ENCODE measurements at regions not wholly inside any gene's neighbourhood (a gene's known extent, or its start where the extent isn't known, plus 50 kb on each side); places are given as distances from the start of the nearest gene placed in this dataset.

DNA sequence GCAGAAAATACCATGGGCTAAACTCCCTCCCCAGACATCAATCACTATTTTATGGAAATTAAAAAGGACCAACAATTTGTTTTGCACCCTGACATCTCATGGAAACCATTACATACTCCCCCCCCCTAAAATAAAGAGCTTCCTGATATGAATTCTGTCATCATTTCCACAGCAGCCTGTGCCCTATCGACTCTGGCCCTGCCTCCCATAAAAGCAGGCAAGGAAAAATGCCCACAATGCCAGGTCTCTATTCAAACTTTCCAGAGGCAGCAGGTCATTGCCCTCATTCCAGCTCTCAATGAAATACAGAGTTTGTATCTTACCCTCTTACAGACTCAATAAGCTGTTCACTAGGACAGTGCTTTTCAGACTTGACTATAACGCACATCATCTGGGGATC lies 254.4 kb upstream of the TANK start:
- no peak overlapping the region for H2AFZ ChIP-seq (ENCODE audit: insufficient read depth, low read depth, low read length, poor library complexity, severe bottlenecking)
- DNase-seq (no peak), ATAC-seq (ENCODE audit: low read depth) (no peak)
- no peaks in the 10 kb centered on the region for H3K27me3 ChIP-seq (replicated peaks in 1 of 4; ENCODE audit: control extremely low read depth in 1 of 4, control insufficient read depth in 3 of 4, insufficient read depth in 4 of 4, low read length in 3 of 4)
- no peaks in the 10 kb centered on the region for H3K9me3 ChIP-seq (ENCODE audit: control extremely low read depth in 1 of 3, control insufficient read depth in 2 of 3, insufficient read depth in 1 of 3, low read length in 2 of 3)
- Mint-ChIP-seq H3K4me3 (no peak overlapping the region), H3K4me1 (no peaks in the 10 kb centered on the region), H3K27ac (no peak overlapping the region), H3K27me3 (peaks cover 29% of the 10 kb centered on the region), H3K9me3 (ENCODE audit: insufficient read depth) (no peaks in the 10 kb centered on the region)
- intact Hi-C loops (cut with micrococcal nuclease) = no loop called here
- H3K4me3 ChIP-seq (ENCODE audit: control extremely low read depth in 1 of 5, extremely low read depth in 1 of 5, insufficient read depth in 1 of 5, low read depth in 2 of 5, low read length in 4 of 5) = no peak overlapping the region
- H3K4me1 ChIP-seq (ENCODE audit: control insufficient read depth in 2 of 2, insufficient read depth in 2 of 2, low read length in 2 of 2) = no peaks in the 10 kb centered on the region
- H3K9ac ChIP-seq (ENCODE audit: low read length) = no peak overlapping the region
- H3K4me2 ChIP-seq (replicated peaks; ENCODE audit: low read depth, low read length, poor library complexity, severe bottlenecking) = no peak overlapping the region
- 90% methylated on average over 1 of the region's 2 CpGs for WGBS (ENCODE audit: insufficient coverage)
- H4K20me1 ChIP-seq (ENCODE audit: control insufficient read depth, insufficient read depth, low read length, poor library complexity, severe bottlenecking) = no peaks in the 10 kb centered on the region
- no peaks in the 10 kb centered on the region for H3K36me3 ChIP-seq (replicated peaks in 1 of 2; ENCODE audit: control extremely low read depth in 1 of 2, control insufficient read depth in 1 of 2, extremely low read depth in 1 of 2, insufficient read depth in 2 of 2, low read length in 1 of 2)
- ChIA-PET CTCF (no interaction called here), POLR2A (no interaction called here)
- TF ChIP-seq, protein P1, sequence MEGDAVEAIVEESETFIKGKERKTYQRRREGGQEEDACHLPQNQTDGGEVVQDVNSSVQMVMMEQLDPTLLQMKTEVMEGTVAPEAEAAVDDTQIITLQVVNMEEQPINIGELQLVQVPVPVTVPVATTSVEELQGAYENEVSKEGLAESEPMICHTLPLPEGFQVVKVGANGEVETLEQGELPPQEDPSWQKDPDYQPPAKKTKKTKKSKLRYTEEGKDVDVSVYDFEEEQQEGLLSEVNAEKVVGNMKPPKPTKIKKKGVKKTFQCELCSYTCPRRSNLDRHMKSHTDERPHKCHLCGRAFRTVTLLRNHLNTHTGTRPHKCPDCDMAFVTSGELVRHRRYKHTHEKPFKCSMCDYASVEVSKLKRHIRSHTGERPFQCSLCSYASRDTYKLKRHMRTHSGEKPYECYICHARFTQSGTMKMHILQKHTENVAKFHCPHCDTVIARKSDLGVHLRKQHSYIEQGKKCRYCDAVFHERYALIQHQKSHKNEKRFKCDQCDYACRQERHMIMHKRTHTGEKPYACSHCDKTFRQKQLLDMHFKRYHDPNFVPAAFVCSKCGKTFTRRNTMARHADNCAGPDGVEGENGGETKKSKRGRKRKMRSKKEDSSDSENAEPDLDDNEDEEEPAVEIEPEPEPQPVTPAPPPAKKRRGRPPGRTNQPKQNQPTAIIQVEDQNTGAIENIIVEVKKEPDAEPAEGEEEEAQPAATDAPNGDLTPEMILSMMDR (IDR thresholded peaks at IDR 0.05) = no peak
- no peak for TF ChIP-seq EZH2 (IDR thresholded peaks at IDR 0.05; ENCODE audit: borderline replicate concordance, insufficient read depth, low read depth, low read length, poor library complexity, severe bottlenecking)
- H3K79me2 ChIP-seq (ENCODE audit: control insufficient read depth, insufficient read depth, low read length) = no peaks in the 10 kb centered on the region
- no peak overlapping the region for H3K27ac ChIP-seq (ENCODE audit: low read length in 2 of 2)

DNA sequence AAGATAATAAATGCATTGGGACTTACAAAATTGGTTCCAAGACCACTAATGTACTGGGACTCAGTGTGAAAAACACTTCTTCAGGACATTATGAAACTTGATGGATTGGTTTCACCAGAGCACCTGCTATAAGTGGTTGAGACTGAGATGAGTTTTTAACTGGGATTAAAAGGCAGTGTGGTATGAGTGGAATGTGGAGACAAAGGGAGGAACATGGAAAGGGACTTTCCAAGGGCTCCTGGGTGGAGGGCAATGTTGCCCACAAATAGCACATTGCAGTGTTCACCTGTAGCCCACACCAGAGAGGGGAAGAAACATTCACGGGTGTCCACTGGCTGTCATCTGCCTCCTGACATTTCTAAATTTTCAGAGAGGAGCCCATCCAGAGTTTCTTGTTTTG lies 253.3 kb upstream of the TANK start:
- Histone ChIP-seq H2AFZ (ENCODE audit: insufficient read depth, low read depth, low read length, poor library complexity, severe bottlenecking) (no peak overlapping the region), H3K27me3 (replicated peaks in 1 of 4; ENCODE audit: control extremely low read depth in 1 of 4, control insufficient read depth in 3 of 4, insufficient read depth in 4 of 4, low read length in 3 of 4) (no peaks in the 10 kb centered on the region), H3K4me3 (ENCODE audit: control extremely low read depth in 1 of 5, extremely low read depth in 1 of 5, insufficient read depth in 1 of 5, low read depth in 2 of 5, low read length in 4 of 5) (no peak overlapping the region), H3K36me3 (replicated peaks in 1 of 2; ENCODE audit: control extremely low read depth in 1 of 2, control insufficient read depth in 1 of 2, extremely low read depth in 1 of 2, insufficient read depth in 2 of 2, low read length in 1 of 2) (no peaks in the 10 kb centered on the region), H3K9me3 (ENCODE audit: control extremely low read depth in 1 of 3, control insufficient read depth in 2 of 3, insufficient read depth in 1 of 3, low read length in 2 of 3) (no peaks in the 10 kb centered on the region), H3K27ac (ENCODE audit: low read length in 2 of 2) (no peak overlapping the region), H4K20me1 (ENCODE audit: control insufficient read depth, insufficient read depth, low read length, poor library complexity, severe bottlenecking) (no peaks in the 10 kb centered on the region), H3K4me1 (ENCODE audit: control insufficient read depth in 2 of 2, insufficient read depth in 2 of 2, low read length in 2 of 2) (no peaks in the 10 kb centered on the region), H3K9ac (ENCODE audit: low read length) (no peak overlapping the region), H3K79me2 (ENCODE audit: control insufficient read depth, insufficient read depth, low read length) (no peaks in the 10 kb centered on the region), H3K4me2 (replicated peaks; ENCODE audit: low read depth, low read length, poor library complexity, severe bottlenecking) (no peak overlapping the region)
- no peak for ATAC-seq (ENCODE audit: low read depth)
- ChIA-PET POLR2A (no interaction called here), CTCF (no interaction called here)
- no peaks in the 10 kb centered on the region for H3K4me1 Mint-ChIP-seq
- intact Hi-C loops (cut with micrococcal nuclease) = no loop called here
- TF ChIP-seq EZH2 (IDR thresholded peaks at IDR 0.05; ENCODE audit: borderline replicate concordance, insufficient read depth, low read depth, low read length, poor library complexity, severe bottlenecking) = no peak
- TF ChIP-seq, protein P1 (IDR thresholded peaks at IDR 0.05) = no peak
- H3K9me3 Mint-ChIP-seq (ENCODE audit: insufficient read depth) = no peaks in the 10 kb centered on the region
- DNase-seq = no peak
- H3K27ac Mint-ChIP-seq = no peak overlapping the region
- WGBS (ENCODE audit: insufficient coverage) = 100% methylated on average over 1 of the region's 1 CpG
- H3K4me3 Mint-ChIP-seq = no peak overlapping the region
- peaks cover 29% of the 10 kb centered on the region for H3K27me3 Mint-ChIP-seq

All from B cell (primary cell).